ENCODE measurements at regions not wholly inside any gene's neighbourhood (a gene's known extent, or its start where the extent isn't known, plus 50 kb on each side); places are given as distances from the start of the nearest gene placed in this dataset.

DNA sequence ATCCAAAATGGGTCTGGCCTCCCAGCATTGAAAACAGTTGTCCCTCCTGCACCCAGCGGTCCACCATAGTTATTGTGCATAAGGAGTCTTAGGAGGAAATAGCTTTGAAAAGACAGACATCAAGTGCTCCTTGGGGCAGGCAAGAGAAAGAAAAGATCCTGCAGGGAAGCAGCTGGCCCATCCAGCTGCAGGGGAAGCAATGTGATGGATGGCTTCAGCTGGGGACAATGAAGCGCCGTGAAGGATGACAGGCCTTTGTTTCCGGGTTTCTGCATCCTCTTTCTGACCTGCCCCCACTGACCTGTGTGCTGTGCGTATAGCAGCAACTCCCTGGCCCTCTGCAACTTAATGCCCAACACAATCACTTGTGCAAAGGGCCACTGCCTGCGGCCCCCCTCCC, 142.9 kb upstream of the NCKAP5 start:
- TF ChIP-seq CTCF (IDR thresholded peaks at IDR 0.05) (no peak), ZFX (IDR thresholded peaks at IDR 0.05; ENCODE audit: borderline replicate concordance) (no peak)

All from 22Rv1 (cell line).